ENCODE measurements at regions not wholly inside any gene's neighbourhood (a gene's known extent, or its start where the extent isn't known, plus 50 kb on each side); places are given as distances from the start of the nearest gene placed in this dataset.

DNA sequence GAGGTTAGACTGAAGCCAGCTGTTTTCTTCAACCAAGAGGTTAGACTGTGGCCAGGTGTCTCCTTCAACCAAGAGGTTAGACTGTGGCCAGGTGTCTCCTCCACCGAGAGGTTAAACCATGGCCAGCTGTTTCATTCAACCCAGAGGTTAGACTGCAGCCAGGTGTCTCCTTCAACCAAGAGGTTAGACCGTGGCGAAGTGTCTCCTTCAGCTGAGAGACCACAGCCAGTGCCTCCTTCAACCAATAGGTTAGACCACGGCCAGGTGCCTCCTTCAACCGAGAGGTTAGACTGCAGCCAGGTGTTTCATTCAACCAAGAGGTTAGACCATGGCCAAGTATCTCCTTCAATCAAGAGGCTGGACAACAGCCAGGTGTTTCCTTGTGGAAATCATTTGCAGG lies 498.1 kb downstream of the TBC1D22A start:
- no peak overlapping the region for H3K4me3 ChIP-seq (ENCODE audit: low read depth in 1 of 2, low read length in 2 of 2)
- no peaks in the 10 kb centered on the region for H3K36me3 ChIP-seq (ENCODE audit: control insufficient read depth in 1 of 2, insufficient read depth in 2 of 2, low read length in 2 of 2)
- no peaks in the 10 kb centered on the region for H3K9me3 ChIP-seq (ENCODE audit: control insufficient read depth in 1 of 2, low read length in 2 of 2)
- H3K4me1 ChIP-seq (ENCODE audit: control insufficient read depth in 1 of 2, insufficient read depth in 2 of 2, low read length in 2 of 2) = no peaks in the 10 kb centered on the region
- no peaks in the 10 kb centered on the region for H3K27me3 ChIP-seq (ENCODE audit: control insufficient read depth in 1 of 2, insufficient read depth in 2 of 2, low read length in 2 of 2)
- H3K9ac ChIP-seq (ENCODE audit: low read depth in 1 of 2, low read length in 2 of 2) = no peak overlapping the region
- no peak overlapping the region for H3K27ac ChIP-seq (ENCODE audit: low read depth, low read length)

DNA sequence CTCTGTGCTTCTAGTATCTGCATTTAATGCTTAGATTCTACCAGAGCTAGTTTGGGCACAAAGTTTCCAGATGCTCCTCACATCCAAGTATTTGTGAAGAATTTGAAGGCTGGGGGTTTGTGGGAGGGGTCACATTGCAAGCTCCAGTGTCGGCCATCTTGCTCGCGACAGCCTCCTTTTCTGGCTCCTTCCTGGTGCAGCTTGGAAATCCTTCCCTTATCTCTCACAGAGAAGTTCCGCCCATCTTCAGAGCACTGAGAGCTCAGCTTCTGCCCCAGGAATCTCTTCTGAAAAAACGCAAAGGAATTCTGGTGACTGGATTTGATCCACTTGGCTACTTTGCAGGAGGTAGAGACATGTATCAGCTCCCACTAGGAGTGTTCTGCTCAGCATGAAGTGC lies 497.5 kb downstream of the TBC1D22A start:
- H3K4me1 ChIP-seq (ENCODE audit: control insufficient read depth in 1 of 2, insufficient read depth in 2 of 2, low read length in 2 of 2) = no peaks in the 10 kb centered on the region
- no peak overlapping the region for H3K4me3 ChIP-seq (ENCODE audit: low read depth in 1 of 2, low read length in 2 of 2)
- H3K9ac ChIP-seq (ENCODE audit: low read depth in 1 of 2, low read length in 2 of 2) = no peak overlapping the region
- H3K9me3 ChIP-seq (ENCODE audit: control insufficient read depth in 1 of 2, low read length in 2 of 2) = no peaks in the 10 kb centered on the region
- no peak overlapping the region for H3K27ac ChIP-seq (ENCODE audit: low read depth, low read length)
- no peaks in the 10 kb centered on the region for H3K27me3 ChIP-seq (ENCODE audit: control insufficient read depth in 1 of 2, insufficient read depth in 2 of 2, low read length in 2 of 2)
- H3K36me3 ChIP-seq (ENCODE audit: control insufficient read depth in 1 of 2, insufficient read depth in 2 of 2, low read length in 2 of 2) = no peaks in the 10 kb centered on the region

DNA sequence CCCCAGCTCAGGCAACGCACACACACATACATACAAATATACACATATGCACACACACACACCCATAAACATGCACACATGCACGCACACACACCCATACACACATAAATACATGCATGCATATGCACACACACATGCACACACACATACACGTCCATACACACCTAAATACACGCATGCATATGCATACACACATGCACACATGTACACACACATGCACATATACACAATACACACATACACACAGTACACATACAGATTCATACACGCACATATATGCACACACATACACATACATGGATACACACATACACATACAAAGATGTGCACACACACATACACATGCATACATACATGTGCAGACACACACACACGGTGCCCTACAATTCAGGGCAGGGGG lies 496.6 kb downstream of the TBC1D22A start:
- H3K4me3 ChIP-seq (ENCODE audit: low read depth in 1 of 2, low read length in 2 of 2) = no peak overlapping the region
- H3K9ac ChIP-seq (ENCODE audit: low read depth in 1 of 2, low read length in 2 of 2) = no peak overlapping the region
- no peaks in the 10 kb centered on the region for H3K4me1 ChIP-seq (ENCODE audit: control insufficient read depth in 1 of 2, insufficient read depth in 2 of 2, low read length in 2 of 2)
- H3K27ac ChIP-seq (ENCODE audit: low read depth, low read length) = no peak overlapping the region
- no peaks in the 10 kb centered on the region for H3K9me3 ChIP-seq (ENCODE audit: control insufficient read depth in 1 of 2, low read length in 2 of 2)
- H3K36me3 ChIP-seq (ENCODE audit: control insufficient read depth in 1 of 2, insufficient read depth in 2 of 2, low read length in 2 of 2) = no peaks in the 10 kb centered on the region
- H3K27me3 ChIP-seq (ENCODE audit: control insufficient read depth in 1 of 2, insufficient read depth in 2 of 2, low read length in 2 of 2) = no peaks in the 10 kb centered on the region

DNA sequence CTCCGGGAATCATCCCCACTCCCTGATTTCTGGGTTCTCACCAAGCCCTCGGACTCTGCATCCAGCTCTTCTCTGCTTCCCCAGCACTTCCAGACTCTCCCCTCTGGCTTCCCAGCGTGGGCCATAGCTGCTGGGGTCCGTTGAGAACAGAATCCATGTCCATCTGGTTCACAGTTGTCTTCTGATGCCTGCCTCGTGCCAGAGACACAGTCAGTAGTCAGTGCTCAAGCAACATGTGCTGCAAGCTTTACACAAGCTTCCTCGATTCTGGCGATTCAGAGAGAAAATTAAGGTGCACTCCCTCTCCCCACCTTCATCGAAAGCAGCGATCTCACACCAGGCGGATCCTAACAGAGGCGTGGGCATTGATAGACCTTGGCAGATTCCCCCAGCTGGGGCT lies 495.5 kb downstream of the TBC1D22A start:
- Histone ChIP-seq H3K4me1 (ENCODE audit: control insufficient read depth in 1 of 2, insufficient read depth in 2 of 2, low read length in 2 of 2) (no peaks in the 10 kb centered on the region), H3K4me3 (ENCODE audit: low read depth in 1 of 2, low read length in 2 of 2) (no peak overlapping the region), H3K27ac (ENCODE audit: low read depth, low read length) (no peak overlapping the region)

DNA sequence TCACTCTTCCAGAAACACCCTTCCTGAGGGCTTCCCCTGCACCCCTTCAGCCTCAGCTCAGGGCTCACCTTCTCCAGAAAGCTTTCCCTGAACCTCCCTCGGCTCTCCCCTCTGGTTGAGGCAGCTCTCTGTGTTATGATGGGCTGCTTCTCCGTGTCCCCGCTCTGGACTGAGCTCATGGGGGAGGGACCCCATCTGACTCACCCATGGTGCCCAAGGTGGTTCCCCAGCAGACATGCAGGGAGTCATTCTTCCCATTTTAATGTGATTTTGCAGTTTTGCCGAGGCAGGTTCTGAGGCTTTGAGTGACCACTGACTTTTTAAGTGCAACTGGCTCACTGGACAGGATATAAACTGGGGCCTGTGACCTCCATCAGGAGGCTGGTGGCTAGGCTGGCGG lies 495.1 kb downstream of the TBC1D22A start:
- Histone ChIP-seq H3K27ac (ENCODE audit: low read depth, low read length) (no peak overlapping the region), H3K9me3 (ENCODE audit: control insufficient read depth in 1 of 2, low read length in 2 of 2) (no peaks in the 10 kb centered on the region), H3K27me3 (ENCODE audit: control insufficient read depth in 1 of 2, insufficient read depth in 2 of 2, low read length in 2 of 2) (no peaks in the 10 kb centered on the region), H3K9ac (ENCODE audit: low read depth in 1 of 2, low read length in 2 of 2) (no peak overlapping the region), H3K4me3 (ENCODE audit: low read depth in 1 of 2, low read length in 2 of 2) (no peak overlapping the region), H3K36me3 (ENCODE audit: control insufficient read depth in 1 of 2, insufficient read depth in 2 of 2, low read length in 2 of 2) (no peaks in the 10 kb centered on the region), H3K4me1 (ENCODE audit: control insufficient read depth in 1 of 2, insufficient read depth in 2 of 2, low read length in 2 of 2) (no peaks in the 10 kb centered on the region)

More for the DNA sequence above, 495.5 kb downstream of the TBC1D22A start:
- H3K9ac ChIP-seq (ENCODE audit: low read depth in 1 of 2, low read length in 2 of 2) = no peak overlapping the region
- no peaks in the 10 kb centered on the region for H3K9me3 ChIP-seq (ENCODE audit: control insufficient read depth in 1 of 2, low read length in 2 of 2)
- H3K27me3 ChIP-seq (ENCODE audit: control insufficient read depth in 1 of 2, insufficient read depth in 2 of 2, low read length in 2 of 2) = no peaks in the 10 kb centered on the region
- no peaks in the 10 kb centered on the region for H3K36me3 ChIP-seq (ENCODE audit: control insufficient read depth in 1 of 2, insufficient read depth in 2 of 2, low read length in 2 of 2)

DNA sequence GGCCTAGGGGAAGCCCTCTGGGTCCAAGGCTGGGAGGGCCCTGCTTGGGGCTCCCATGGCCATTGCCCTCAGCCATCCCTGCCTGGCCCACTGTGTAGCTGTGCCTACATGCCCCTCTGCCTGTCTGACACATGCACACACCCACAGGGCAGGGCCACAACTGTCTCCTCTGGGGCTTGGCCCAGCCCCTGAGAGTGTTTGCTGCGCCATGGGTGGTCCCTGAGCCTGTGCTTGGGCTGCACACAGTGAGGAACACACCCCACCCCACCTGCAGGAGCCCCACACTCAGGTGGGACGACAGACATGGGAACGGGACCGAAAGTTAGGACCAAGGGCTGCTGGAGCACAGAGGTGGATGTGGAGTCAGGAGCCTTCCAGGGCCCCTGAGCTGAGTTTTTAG lies 489.5 kb downstream of the TBC1D22A start:
- Histone ChIP-seq H3K9ac (ENCODE audit: low read depth in 1 of 2, low read length in 2 of 2) (no peak overlapping the region), H3K4me1 (ENCODE audit: control insufficient read depth in 1 of 2, insufficient read depth in 2 of 2, low read length in 2 of 2) (no peaks in the 10 kb centered on the region)

DNA sequence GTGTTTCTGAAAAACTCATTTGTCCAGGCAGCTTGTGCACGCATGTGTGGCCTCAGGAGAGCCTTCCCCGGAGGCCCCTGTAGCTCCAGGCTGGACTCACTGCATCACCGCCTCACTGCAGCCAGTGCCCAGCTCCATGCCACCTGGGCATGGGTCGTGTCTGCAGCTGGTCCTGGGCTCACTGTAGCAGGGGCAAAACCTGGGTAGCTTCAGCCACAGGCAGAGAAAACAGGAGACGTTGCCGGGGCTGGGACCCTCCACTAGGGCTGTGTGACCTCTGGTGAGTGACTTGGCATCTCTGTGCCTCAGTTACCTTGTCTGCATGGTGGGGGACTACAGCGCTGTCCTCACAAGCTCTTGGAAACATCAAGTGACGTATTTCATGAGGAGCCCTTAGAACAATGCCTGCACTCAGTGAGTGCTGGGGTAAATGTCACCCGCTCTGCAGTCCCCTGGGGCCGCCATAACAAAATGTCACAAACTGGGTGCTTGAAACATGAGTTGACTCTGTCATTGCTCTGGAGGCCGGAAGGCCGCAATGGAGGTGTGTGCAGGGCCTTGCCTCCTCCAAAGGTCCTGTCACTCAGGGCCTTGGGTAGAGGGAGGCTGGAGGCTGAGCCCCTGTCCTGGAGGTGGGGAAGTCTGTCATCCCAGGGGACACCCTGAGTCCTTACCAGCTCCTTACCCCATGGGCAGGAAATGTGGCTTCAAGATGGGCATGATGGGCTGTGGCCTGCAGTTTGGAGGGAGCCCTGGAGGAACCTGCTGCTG lies 488.7 kb downstream of the TBC1D22A start:
- H3K4me3 ChIP-seq (ENCODE audit: low read depth in 1 of 2, low read length in 2 of 2) = no peak overlapping the region
- H3K27ac ChIP-seq (ENCODE audit: low read depth, low read length) = no peak overlapping the region
- no peaks in the 10 kb centered on the region for H3K4me1 ChIP-seq (ENCODE audit: control insufficient read depth in 1 of 2, insufficient read depth in 2 of 2, low read length in 2 of 2)
- H3K9ac ChIP-seq (ENCODE audit: low read depth in 1 of 2, low read length in 2 of 2) = no peak overlapping the region
- H3K27me3 ChIP-seq (ENCODE audit: control insufficient read depth in 1 of 2, insufficient read depth in 2 of 2, low read length in 2 of 2) = no peaks in the 10 kb centered on the region
- no peaks in the 10 kb centered on the region for H3K9me3 ChIP-seq (ENCODE audit: control insufficient read depth in 1 of 2, low read length in 2 of 2)
- H3K36me3 ChIP-seq (ENCODE audit: control insufficient read depth in 1 of 2, insufficient read depth in 2 of 2, low read length in 2 of 2) = no peaks in the 10 kb centered on the region

More for the DNA sequence above, 489.5 kb downstream of the TBC1D22A start:
- H3K4me3 ChIP-seq (ENCODE audit: low read depth in 1 of 2, low read length in 2 of 2) = no peak overlapping the region
- H3K36me3 ChIP-seq (ENCODE audit: control insufficient read depth in 1 of 2, insufficient read depth in 2 of 2, low read length in 2 of 2) = no peaks in the 10 kb centered on the region
- no peak overlapping the region for H3K27ac ChIP-seq (ENCODE audit: low read depth, low read length)
- no peaks in the 10 kb centered on the region for H3K27me3 ChIP-seq (ENCODE audit: control insufficient read depth in 1 of 2, insufficient read depth in 2 of 2, low read length in 2 of 2)
- H3K9me3 ChIP-seq (ENCODE audit: control insufficient read depth in 1 of 2, low read length in 2 of 2) = no peaks in the 10 kb centered on the region

DNA sequence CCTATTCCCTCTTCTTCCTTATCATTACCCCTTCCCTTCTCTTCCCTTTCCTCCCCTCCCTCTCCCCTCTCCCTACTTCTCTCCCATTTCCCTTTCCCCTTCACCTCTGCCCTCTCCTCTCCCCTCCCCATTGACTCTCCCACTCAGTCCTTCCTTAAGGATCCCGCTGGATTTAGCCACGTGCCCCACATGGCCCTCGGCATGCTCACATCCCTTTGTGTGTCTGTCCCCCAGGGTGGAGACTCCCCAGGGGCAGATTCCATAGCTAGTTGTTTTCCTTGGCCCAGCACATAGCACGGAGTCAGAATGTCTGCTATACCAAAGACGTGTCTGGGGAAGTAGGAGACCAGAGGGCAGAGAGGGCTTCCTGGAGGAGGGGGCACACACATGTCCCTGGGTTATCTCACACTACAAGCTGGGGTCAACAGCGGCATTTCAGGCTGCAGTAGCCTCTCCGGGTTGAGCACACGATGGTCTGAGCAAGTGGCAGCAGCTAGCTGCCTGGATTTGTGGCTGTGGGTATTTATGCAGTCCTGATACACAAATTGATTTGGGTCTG lies 487.0 kb downstream of the TBC1D22A start:
- no peaks in the 10 kb centered on the region for H3K4me1 ChIP-seq (ENCODE audit: control insufficient read depth in 1 of 2, insufficient read depth in 2 of 2, low read length in 2 of 2)
- H3K27me3 ChIP-seq (ENCODE audit: control insufficient read depth in 1 of 2, insufficient read depth in 2 of 2, low read length in 2 of 2) = no peaks in the 10 kb centered on the region
- H3K4me3 ChIP-seq (ENCODE audit: low read depth in 1 of 2, low read length in 2 of 2) = no peak overlapping the region
- H3K36me3 ChIP-seq (ENCODE audit: control insufficient read depth in 1 of 2, insufficient read depth in 2 of 2, low read length in 2 of 2) = no peaks in the 10 kb centered on the region
- no peaks in the 10 kb centered on the region for H3K9me3 ChIP-seq (ENCODE audit: control insufficient read depth in 1 of 2, low read length in 2 of 2)
- no peak overlapping the region for H3K27ac ChIP-seq (ENCODE audit: low read depth, low read length)
- no peak overlapping the region for H3K9ac ChIP-seq (ENCODE audit: low read depth in 1 of 2, low read length in 2 of 2)

DNA sequence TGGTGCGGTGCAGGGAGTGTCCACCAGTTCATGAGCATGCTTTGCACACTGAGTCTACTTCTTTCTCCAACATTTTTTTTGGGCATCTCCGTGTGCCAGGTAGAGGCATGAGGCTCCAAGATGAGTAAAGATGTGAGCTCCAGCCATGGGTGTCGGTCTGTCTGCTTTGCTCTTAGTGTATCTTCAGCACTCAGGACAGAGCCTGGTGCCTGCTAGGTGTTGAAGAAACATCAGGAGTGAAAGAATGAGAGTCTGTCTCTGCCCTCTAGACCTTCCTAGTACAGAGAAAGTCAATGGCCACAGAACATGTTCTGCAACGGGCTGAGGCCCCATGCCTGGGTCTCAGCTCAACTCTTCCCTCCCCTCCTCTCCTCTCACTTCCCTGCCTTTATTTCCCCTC lies 486.5 kb downstream of the TBC1D22A start:
- Histone ChIP-seq H3K4me3 (ENCODE audit: low read depth in 1 of 2, low read length in 2 of 2) (no peak overlapping the region), H3K27ac (ENCODE audit: low read depth, low read length) (no peak overlapping the region), H3K36me3 (ENCODE audit: control insufficient read depth in 1 of 2, insufficient read depth in 2 of 2, low read length in 2 of 2) (no peaks in the 10 kb centered on the region), H3K9me3 (ENCODE audit: control insufficient read depth in 1 of 2, low read length in 2 of 2) (no peaks in the 10 kb centered on the region), H3K27me3 (ENCODE audit: control insufficient read depth in 1 of 2, insufficient read depth in 2 of 2, low read length in 2 of 2) (no peaks in the 10 kb centered on the region), H3K9ac (ENCODE audit: low read depth in 1 of 2, low read length in 2 of 2) (no peak overlapping the region), H3K4me1 (ENCODE audit: control insufficient read depth in 1 of 2, insufficient read depth in 2 of 2, low read length in 2 of 2) (no peaks in the 10 kb centered on the region)

DNA sequence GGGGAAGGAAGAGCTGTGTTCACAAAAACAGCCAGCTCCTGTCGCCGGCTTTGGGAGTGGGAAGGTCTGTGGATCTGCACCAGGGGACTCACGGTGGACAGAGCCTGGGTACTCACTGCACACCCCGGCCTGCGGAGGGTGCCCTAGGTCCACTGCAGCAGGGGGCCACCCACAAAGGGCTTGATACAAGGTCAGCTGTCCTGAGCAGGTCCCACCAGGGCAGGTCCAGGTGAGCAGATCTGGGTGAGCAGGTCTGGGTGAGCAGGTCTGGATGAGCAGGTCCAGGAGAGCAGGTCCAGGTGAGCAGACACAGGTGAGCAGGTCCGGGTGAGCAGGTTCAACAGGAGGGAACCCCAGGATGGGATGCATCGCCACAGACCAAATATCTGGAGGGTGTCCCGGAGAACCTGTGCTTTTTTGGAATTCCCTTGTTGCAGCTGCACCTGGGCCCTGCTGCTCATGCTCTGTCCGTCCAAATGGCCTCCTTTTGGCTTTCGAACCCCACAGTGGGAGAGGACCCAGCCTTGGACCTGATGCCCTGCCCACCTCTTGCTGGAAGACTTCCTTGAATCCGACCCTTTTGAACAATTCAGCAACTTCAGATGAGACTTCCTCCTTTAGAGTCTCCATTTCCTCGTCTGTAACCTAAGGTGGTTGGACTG lies 485.3 kb downstream of the TBC1D22A start:
- Histone ChIP-seq H3K9me3 (ENCODE audit: control insufficient read depth in 1 of 2, low read length in 2 of 2) (no peaks in the 10 kb centered on the region), H3K36me3 (ENCODE audit: control insufficient read depth in 1 of 2, insufficient read depth in 2 of 2, low read length in 2 of 2) (no peaks in the 10 kb centered on the region), H3K27me3 (ENCODE audit: control insufficient read depth in 1 of 2, insufficient read depth in 2 of 2, low read length in 2 of 2) (no peaks in the 10 kb centered on the region), H3K9ac (ENCODE audit: low read depth in 1 of 2, low read length in 2 of 2) (no peak overlapping the region), H3K4me1 (ENCODE audit: control insufficient read depth in 1 of 2, insufficient read depth in 2 of 2, low read length in 2 of 2) (no peaks in the 10 kb centered on the region), H3K4me3 (ENCODE audit: low read depth in 1 of 2, low read length in 2 of 2) (no peak overlapping the region), H3K27ac (ENCODE audit: low read depth, low read length) (no peak overlapping the region)

All from duodenal mucosa (tissue), 2 donors.